ENCODE measurements at regions not wholly inside any gene's neighbourhood (a gene's known extent, or its start where the extent isn't known, plus 50 kb on each side); places are given as distances from the start of the nearest gene placed in this dataset.

- TF ChIP-seq CTCF (IDR thresholded peaks at IDR 0.05), result no peak
- TF ChIP-seq POLR2AphosphoS5 (IDR thresholded peaks at IDR 0.05; ENCODE audit: insufficient read depth in 1 of 2, low read depth in 1 of 2), result no peak
Measured at GRCh38 chr4:13844740-13845139, 217.2 kb upstream of the BOD1L1 start.

All from vagina (tissue), 2 donors.